ENCODE measurements at regions not wholly inside any gene's neighbourhood (a gene's known extent, or its start where the extent isn't known, plus 50 kb on each side); places are given as distances from the start of the nearest gene placed in this dataset.

DNA sequence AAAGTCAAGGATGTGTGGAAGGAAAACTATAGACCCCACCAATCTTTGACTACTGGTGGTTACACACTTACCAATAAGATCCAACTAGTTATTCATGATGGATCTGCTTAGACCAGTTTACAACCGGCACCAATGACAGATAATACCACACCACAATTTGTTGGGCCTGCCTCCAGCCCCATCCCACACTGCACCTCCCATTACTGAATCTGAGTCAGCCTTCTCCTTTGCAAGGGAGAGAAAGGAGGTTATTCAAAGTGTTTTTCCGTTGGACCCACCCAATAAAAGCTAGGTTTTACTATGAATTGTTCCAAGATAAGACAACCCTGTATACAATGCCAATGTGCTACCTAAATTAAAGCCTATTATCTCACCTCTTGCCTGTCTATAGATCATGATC lies 453.5 kb downstream of the MTRR start:
- Histone ChIP-seq H3K4me1 (no peaks in the 10 kb centered on the region), H3K36me3 (no peaks in the 10 kb centered on the region), H3K27me3 (no peaks in the 10 kb centered on the region), H3K4me3 (no peak overlapping the region), H3K27ac (no peak overlapping the region), H3K9me3 (no peaks in the 10 kb centered on the region)
- TF ChIP-seq EP300 (IDR thresholded peaks at IDR 0.05; ENCODE audit: low read depth) (no peak), POLR2A (IDR thresholded peaks at IDR 0.05) (no peak), CTCF (IDR thresholded peaks at IDR 0.05) (no peak)
- WGBS, 2 donors (ENCODE audit: low coverage in 1 of 2) = 50 to 62% methylated on average over 2 of the region's 2 CpGs
- in situ Hi-C loops (cut with MboI; ENCODE audit: low pct_ligation_motif_present in 1 of 4, low pct_unique_long_range_greater_than_20kb in 1 of 4, low sequenced_read_pairs in 3 of 4) = no loop called here
- intact Hi-C loops (cut with DNase I; ENCODE audit: low total_unique reads) = no loop called here
- no peak for DNase-seq

GRCh38 chr5:8327016-8327415 lies 458.1 kb downstream of the MTRR start:
- 75 to 90% methylated on average over 2 to 4 of the region's 4 CpGs for WGBS, 2 donors (ENCODE audit: low coverage in 1 of 2)
- H3K36me3 ChIP-seq = no peaks in the 10 kb centered on the region
- H3K4me3 ChIP-seq = no peak overlapping the region
- no peaks in the 10 kb centered on the region for H3K27me3 ChIP-seq
- no peak for DNase-seq
- no peak for TF ChIP-seq EP300 (IDR thresholded peaks at IDR 0.05; ENCODE audit: low read depth)
- no peak for TF ChIP-seq POLR2AphosphoS5 (IDR thresholded peaks at IDR 0.05)
- no peak for TF ChIP-seq CTCF (IDR thresholded peaks at IDR 0.05)
- TF ChIP-seq POLR2A (IDR thresholded peaks at IDR 0.05) = no peak
- no peaks in the 10 kb centered on the region for H3K9me3 ChIP-seq
- no peak overlapping the region for H3K27ac ChIP-seq
- intact Hi-C loops (cut with DNase I; ENCODE audit: low total_unique reads) = no loop called here
- in situ Hi-C loops (cut with MboI; ENCODE audit: low pct_ligation_motif_present in 1 of 4, low pct_unique_long_range_greater_than_20kb in 1 of 4, low sequenced_read_pairs in 3 of 4) = no loop called here
- H3K4me1 ChIP-seq = no peaks in the 10 kb centered on the region

DNA sequence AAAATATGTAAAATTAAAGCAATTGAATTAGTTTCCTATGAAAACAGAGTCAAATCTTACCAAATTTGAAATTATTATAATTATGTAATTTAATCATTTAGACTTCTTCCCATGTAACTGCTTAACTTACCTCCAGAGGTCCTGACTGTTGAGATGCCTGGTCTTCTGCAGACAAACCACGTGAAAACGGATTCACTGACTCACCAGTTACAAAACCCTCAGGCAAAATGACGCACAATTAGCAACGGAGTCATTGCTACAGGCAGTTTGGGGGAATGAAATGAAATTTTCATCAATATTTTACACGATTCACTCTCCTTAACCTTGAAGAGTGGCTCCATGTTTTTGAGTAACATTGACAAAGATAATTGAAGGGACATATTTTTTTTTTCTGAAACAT lies 460.8 kb downstream of the MTRR start:
- no peaks in the 10 kb centered on the region for H3K4me1 ChIP-seq
- H3K36me3 ChIP-seq = no peaks in the 10 kb centered on the region
- no peaks in the 10 kb centered on the region for H3K9me3 ChIP-seq
- DNase-seq = no peak
- H3K27me3 ChIP-seq = no peaks in the 10 kb centered on the region
- H3K4me3 ChIP-seq = no peak overlapping the region
- TF ChIP-seq POLR2A (IDR thresholded peaks at IDR 0.05) (no peak), EP300 (IDR thresholded peaks at IDR 0.05; ENCODE audit: low read depth) (no peak), CTCF (IDR thresholded peaks at IDR 0.05) (no peak), POLR2AphosphoS5 (IDR thresholded peaks at IDR 0.05) (no peak)
- in situ Hi-C loops (cut with MboI; ENCODE audit: low pct_ligation_motif_present in 1 of 4, low pct_unique_long_range_greater_than_20kb in 1 of 4, low sequenced_read_pairs in 3 of 4) = no loop called here
- H3K27ac ChIP-seq = no peak overlapping the region
- intact Hi-C loops (cut with DNase I; ENCODE audit: low total_unique reads) = no loop called here
- WGBS, 2 donors (ENCODE audit: low coverage in 1 of 2) = 77 to 83% methylated on average over 5 of the region's 5 CpGs

DNA sequence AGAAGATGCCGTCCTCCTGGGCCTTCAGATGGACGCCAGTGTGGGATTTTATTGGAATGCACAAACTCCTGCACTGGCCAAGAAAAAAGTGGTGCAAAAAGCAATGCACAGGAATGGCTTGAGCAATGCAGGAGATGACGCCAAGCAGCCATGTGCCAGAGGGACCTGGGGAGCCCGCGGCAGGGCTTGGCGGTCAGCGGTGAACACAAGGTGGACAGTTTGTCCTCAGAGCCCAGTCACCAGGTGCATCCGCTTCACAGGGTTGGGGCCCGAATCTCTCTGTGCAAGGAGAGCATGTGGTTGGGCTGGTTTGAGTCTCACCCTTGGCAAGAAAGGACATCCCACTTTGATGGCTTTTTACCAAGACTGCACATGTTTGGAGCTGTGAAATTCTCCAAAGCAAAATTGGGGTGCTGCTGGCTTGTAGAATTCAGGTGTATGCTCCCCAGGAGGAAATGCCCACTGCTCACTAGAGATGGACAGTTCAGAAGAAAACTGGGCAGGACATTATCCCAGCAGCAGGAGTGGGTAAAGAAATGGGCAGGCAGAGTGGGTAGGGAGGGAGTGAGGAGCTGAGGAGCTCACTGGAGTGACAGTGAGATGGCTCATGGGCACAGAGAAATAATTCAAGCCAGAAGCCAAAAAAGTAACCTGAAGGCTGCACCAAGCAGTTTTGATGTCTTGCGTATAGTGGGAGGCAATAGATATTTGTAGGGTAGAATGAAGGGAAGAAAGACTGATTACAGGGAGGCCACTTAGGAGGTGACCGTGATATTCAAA lies 463.9 kb downstream of the MTRR start:
- Histone ChIP-seq H3K36me3 (no peaks in the 10 kb centered on the region), H3K27me3 (no peaks in the 10 kb centered on the region), H3K27ac (no peak overlapping the region), H3K9me3 (no peaks in the 10 kb centered on the region), H3K4me3 (no peak overlapping the region), H3K4me1 (no peaks in the 10 kb centered on the region)
- in situ Hi-C loops (cut with MboI; ENCODE audit: low pct_ligation_motif_present in 1 of 4, low pct_unique_long_range_greater_than_20kb in 1 of 4, low sequenced_read_pairs in 3 of 4) (no loop called here), intact Hi-C loops (cut with DNase I; ENCODE audit: low total_unique reads) (no loop called here)
- WGBS, 2 donors (ENCODE audit: low coverage in 1 of 2) = 91 to 95% methylated on average over 3 to 11 of the region's 11 CpGs
- TF ChIP-seq EP300 (IDR thresholded peaks at IDR 0.05; ENCODE audit: low read depth) (no peak), POLR2AphosphoS5 (IDR thresholded peaks at IDR 0.05) (no peak), CTCF (IDR thresholded peaks at IDR 0.05) (no peak), POLR2A (IDR thresholded peaks at IDR 0.05) (no peak)
- DNase-seq = no peak

Data from transverse colon (tissue), 4 donors.